ENCODE measurements at regions not wholly inside any gene's neighbourhood (a gene's known extent, or its start where the extent isn't known, plus 50 kb on each side); places are given as distances from the start of the nearest gene placed in this dataset.

DNA sequence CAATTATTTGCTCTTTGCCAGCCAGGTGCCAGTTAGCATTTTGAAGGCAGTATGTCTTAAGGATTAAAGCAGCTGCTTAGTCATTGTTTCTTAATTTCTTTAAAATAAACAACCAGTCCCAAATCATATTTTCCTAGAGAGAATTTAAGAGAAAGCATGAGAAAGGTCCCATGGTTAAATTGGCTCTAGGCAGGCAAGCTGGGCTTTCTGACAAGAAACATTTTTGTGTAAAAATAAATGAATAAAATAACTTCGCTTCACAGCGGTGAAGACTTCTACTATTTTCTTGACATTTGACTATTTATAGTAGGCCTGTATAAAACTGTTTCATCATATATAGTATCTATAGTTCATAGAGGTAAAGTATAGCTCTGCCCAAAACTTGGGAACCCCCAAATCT, 617.7 kb upstream of the C9orf72 start:
- DNase-seq, result no peak

DNA sequence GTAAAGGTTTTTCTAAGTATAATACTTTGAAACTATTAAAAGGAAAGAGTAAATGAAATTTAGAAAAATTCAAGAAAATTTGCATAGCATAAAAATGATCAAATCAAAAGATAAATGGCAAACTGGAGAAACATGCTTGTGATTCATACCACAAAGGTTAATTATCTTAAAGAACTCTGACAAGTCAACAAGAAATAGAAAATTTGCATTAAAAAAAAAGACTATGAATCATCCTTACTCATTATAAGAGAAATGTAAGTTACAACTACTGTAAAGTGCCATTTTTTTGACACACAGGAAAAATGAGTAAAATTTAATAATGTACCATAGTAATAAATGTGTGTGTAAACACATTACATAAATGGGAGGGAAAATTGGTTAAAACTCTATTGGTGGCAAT, 624.4 kb upstream of the C9orf72 start:
- DNase-seq, result no peak

DNA sequence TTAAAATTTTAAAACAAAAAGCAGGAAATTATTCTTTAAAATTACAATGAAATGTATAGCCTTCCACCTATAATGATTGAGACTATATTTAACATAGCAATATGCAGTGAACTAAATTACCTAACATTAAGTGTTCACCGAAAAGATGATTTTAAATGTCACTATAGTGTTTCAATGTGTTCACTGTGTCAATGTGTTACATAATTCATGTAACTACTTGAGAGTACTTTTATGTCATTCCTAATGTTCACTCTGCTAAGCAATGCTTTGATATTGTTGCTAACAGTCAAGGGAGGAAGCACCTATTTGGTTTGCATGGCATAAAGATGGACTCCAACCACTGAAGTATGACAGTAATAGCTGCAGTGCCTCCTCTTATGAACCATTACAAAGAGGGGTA, 629.8 kb upstream of the C9orf72 start:
- DNase-seq, result no peak

DNA sequence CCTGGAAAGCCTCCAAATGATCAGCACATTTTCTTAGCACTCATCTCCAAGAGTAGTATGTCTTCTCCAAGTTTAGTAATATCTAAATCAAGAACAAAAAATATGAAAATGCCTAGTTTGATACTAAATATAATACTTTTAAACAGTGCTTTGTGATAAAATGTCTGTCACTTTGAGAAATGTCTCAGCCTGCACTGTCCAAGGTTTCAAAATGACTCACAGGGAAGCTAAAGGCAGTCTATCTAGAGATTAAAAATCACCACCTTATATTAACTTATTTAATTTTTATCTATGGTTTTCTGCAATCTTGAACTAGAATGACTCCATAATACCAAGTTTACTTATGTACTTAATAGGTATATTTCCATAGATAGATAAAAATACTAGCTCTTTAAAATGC, 633.0 kb upstream of the C9orf72 start:
- no peak for DNase-seq

DNA sequence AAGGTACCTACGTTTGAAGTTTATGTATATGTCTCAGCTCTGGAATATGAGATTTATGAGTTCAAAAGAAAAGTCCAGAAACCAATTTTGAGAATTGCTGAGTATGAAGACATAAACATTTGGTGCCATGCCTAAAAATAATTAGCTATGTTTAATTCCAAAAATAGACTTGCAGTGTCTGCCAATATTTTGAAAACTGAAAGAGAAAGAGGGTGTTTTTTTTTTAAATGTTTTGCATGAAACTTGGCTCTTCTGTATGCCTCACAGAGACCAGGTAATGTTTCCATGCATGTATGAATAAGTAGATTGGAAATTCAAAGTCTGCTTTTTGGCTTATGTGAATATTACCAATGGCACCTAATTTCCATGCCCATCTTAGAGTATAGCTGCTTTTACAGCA, 634.4 kb upstream of the C9orf72 start:
- no peak for DNase-seq

DNA sequence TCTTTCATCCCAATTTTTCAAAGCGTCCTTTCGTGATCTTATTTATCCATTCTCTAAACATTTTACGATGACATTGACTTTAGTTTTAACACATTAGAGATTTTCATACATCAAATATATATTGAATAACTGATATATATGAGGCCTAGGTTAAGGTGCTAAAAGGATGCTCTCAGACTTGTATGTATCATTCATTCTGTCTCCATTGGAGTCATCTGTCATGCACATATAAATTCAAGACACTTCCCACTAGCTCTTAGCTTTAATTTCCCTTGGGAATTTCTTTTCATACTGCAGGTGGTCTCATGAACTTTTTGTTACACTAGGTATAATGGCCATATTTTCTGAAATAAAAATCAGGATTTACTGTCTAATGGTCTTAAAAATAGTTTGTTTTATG, 635.8 kb upstream of the C9orf72 start:
- no peak for DNase-seq

DNA sequence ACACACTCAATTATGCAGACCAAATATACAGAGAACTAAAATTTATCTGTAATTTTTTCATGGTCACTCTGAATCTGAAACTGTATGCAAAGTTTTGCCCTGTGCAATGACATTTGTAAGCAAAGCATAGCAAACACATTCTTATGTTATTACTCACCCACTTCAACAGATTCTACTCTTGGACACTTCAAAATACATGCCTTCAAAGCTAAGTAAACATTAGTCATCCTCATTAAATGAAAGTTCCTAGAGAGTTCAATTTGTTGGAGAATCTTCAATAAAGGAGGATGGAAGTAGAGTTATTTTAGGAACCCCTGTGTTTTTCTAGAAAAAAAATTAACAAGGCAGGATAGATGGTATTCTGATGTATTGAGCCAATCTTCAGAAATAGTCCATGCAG, 639.7 kb upstream of the C9orf72 start:
- DNase-seq, result no peak

DNA sequence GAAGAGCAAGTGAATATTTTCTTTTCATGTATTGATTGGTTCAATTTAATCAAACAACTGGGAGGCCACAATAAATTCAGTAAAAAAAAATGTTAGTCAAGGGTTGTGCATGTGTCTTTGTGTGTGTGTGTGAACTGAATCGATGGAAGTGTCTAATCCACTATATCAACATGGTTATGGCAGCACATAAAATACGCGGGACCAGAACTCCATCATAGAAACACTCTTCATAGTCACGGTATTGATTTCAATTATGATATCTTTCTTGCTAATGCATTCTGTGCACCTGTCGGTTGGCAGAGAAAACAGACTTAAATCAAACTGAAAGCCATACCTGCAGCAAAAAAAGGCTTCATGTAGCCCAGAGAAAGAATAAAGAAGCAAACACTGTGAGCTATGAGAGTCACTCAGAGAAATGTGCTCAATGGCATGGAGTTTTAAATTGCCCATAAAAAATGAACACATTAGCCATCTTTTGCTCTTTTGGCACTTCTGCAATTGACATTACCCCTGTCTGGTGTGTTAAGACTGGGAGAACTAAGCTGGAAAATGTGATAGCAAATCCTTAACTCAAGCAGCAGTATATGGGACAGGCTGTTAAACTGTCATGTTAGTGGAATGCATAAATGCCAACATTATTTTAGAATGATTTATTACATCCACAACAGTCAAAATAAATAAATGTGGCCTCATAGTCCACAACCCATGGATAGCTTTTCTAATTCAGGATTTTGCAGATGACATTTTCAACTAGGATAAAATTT, 642.4 kb upstream of the C9orf72 start:
- DNase-seq, result no peak

DNA sequence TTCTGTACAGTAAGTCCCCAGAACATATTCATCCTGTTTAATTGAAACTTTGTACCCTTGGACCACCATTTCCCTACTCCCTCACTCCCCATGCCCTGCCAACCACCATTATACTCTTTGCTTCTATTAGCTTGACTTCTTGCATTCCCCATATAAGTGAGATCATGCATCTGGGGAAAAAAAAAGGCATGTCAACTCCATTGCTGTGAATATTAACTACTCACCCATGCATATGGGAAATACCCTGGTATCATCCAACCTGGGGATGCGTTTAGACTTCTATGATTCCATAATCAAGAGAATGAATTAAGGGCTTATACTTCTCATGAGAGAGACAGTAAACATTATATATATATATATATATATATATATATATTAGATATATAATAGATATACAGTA, 659.4 kb upstream of the C9orf72 start:
- no peak for DNase-seq

DNA sequence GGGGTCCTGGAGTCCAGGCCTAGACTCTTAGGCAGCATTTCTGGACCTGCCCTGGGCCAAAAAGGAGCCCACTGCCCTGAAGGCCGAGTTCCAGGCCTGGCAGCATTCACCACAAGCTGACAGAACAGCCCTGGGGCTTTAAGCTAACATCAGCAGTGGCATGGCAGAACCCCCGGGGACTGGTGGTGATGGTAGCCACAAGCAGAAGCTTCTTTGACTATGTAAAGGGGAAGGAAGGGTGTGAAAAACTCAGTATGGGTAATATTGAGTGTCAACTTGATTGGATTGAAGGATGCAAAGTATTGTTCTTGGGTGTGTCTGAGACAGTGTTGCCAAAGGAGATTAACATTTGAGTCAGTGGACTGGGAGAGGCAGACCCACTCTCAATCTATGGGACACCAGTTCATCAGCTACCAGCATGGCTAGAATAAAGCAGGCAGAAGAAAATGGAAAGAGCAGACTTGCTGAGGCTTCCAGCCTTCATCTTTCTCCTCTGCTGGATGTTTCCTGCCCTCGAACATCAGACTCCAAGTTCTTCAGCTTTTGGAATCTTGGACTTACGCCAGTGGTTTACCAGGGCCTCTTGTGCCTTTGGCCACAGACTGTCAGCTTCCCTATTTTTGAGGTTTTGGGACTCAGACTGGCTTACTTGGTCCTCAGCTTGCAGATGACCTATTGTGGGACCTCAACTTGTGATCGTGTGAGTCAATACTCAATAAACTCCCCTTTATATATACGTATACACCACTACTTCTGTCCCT, 661.0 kb upstream of the C9orf72 start:
- no peak for DNase-seq

DNA sequence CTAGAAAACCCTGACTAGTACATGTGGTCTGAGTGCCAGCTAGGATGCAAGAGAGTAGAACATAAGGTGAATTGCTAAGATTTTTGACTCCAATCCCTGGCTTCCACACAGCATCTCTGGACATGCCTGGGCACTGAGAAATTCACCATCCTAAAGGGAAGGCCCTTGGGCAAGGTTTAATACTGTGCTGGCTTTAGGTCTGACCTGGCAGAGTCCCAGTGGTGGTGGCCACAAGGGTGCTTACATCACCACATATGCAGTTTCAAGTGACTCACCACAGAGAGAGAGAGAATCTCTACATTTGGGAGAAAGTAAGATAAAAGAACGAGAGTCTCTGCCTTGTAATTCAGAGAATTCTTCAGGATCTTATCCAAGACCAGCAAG, 661.6 kb upstream of the C9orf72 start:
- no peak for DNase-seq

DNA sequence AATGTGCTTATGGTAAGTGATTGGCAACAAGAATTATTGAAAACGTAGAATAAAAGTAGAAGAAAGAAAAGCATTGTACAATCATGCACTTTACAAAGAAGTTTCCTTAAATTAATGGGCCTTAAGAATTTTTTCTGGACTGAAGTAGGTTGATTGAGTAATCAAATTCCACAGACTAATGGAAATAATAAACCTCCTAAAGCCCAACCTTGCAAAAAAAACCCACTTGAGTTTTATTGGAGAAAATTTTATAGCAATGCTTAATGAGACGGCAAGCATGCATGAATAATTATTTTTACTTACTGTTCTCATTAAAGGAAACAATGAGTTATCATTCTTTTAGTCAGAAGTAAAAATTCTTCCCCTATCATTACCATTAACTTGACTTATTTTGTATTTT, 676.1 kb upstream of the C9orf72 start:
- DNase-seq, result no peak

DNA sequence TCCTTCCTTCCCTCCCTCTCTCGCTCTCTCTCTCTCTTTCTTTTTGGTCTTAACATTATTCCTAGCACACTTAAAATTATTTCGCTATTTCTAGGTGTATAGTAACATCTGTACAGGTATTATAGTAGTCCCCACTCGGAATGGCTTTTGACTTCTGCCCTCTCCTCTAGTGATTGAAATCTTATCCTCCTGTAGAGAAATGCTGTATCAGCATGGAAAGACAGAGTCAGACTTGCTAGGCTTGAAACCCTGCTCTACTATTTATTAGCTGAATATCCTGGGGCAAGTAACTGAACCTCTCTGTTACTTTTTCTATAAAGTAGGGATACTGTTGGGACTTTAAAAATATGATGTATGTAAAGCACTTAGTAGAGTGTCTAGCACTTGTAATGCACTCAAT, 681.9 kb upstream of the C9orf72 start:
- DNase-seq, result no peak

DNA sequence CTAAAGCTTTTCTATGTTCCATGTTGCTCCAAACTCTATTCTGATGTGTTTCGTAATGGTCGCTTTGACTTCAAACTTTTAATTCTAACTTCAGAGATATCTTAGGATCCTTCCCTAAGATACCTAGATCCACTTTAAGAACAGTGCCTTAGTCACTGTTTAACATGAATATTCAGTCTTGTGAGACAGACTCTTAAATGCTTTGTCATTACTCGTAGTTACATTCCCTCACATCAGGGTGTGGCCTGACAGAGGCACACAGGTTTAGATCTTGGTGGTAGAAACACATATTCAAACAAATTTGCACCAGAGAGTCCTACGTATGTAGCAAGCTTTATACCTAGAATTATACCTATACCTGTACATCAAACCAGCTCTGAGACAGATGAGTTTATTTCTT, 687.0 kb upstream of the C9orf72 start:
- no peak for DNase-seq

DNA sequence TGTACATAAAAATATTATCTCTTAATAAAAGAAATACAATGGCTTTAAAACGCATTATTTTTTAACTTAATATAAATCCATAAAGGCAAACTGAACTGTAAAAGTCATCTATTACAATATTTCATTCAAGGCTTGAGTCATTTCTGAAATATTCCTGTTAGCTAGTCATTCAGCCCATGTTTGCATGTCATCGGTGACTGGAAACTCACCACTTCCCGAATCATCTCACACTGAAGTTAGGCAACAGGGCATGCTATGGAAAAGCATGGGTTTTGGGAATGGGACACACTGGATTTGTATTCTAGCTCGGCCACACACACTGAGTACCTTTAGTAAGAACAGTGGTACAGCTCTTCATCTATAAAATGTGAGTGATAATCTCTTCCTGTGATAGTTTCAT, 691.1 kb upstream of the C9orf72 start:
- no peak for DNase-seq

DNA sequence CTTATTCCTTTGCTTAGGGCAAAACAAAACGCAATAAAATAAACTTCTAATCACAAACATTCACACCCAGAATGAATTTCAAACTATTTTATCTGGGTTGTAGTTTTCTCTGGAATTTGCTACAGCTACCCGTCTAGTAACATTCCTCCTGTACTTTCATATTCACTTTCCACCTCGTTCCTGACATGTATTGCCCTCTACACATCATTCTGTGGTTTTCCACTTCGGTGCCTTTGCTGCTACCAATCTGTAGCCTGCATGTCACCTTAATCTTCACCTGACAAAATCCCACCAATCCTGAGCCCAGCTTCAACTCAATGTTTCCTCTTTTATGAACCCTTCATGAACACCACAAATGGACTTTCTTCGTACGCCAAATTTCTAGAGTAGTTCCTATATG, 694.1 kb upstream of the C9orf72 start:
- DNase-seq, result no peak

DNA sequence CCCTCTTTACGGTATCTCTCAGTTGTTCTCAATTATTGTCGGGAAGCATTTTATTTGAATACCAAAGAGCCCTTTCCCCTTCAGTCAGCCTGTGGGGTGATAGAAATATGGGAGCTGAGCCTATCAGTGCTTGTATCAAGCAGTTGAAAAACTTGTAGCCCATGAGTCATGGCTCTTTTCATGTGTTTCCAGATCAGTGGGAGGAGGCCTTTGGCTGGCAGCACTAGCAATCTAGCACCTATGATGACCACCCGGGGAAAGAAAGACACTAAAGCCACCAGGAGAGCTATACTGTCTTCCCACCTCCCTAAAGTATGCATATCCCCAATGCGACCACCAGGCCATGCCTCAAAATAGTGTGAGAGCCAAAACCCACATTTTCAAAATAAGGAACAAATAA, 696.9 kb upstream of the C9orf72 start:
- DNase-seq, result no peak

DNA sequence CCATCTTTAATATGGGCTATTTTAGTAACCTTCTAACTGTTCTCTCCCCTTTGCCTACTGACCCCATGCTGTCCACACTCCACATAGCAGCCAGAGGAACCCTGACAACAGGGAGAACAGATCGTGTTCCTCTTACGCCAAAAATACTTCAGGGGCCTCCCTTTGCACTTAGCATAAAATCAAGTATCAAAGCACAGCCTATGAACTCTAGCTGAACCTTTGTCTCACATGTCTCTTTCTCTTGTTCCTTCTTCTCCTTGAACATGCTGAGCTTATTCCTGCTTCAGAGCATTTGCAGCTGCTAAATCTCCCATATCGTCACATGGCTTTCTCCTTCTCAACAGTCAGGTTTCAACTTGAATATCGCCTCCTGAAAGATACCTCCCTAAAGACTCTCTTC, 698.8 kb upstream of the C9orf72 start:
- DNase-seq, result no peak

DNA sequence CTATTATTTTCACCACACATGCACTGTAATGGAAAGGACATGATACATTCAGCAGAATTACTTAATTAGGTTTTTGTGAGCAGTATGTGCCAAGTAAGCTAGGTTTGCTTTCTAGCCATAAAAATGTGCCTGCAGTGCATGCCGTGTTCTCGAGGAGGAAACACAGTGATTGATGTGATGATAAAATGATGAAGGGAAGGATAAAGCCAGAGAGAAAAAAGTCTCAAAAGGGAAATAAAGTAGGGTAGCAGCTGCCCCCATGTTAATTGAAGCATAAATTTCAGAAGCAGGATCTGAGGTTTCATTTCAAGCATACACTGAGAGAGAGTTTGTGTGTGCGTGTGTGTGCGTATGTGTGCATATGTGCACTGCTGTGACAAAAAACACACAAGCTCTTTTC, 714.2 kb upstream of the C9orf72 start:
- no peak for DNase-seq

DNA sequence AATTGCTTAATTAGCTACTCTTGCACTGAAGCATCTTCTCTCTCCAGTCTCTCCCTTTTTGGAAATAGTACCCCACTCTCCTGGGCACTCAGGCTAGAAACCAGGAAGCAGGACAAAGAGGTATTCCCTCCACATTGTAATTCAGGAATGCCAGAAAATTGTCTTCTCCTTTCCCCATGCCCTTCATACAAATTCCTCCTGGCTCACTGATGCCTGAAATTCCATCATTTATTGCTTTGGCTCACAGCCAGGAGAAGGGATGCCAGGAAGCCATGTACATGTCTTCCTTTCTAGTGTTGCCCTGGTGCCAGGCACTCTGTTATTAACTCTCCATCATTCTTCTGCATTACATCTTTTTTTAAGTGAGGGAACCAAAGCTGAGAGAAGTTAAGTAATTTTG, 716.5 kb upstream of the C9orf72 start:
- no peak for DNase-seq

DNA sequence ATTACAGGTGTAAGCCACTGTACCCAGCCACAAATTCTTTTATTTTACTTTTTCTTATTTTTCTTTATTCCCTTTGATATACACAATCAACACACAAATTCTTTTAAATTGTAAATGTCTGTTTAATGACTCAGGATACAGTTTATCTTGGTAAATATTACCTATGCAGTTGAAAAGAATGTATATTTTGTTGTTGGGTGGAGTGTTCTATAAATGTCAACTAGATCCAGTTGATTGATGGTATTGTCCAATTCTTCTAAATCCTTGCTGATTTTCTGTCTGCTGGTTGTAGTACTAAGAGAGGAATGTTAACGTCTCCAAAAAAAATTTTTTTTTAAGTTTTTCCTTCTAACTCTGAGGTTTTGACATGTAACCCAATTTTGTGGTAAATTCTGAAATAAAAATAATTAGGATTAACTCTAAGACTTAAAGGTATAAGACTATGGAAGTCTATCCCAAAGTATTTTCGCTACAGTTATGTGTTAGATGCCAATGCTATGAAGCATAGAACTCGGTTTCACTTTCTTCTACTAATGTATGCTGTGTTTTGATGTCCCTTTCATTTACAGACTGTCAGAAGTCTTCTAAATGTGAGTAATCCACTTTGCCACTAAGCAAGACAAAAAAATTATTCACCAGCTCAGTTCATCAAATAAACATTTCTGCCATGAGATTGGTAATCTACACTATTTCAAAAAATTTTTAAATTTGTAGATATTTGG, 720.2 kb upstream of the C9orf72 start:
- no peak for DNase-seq

DNA sequence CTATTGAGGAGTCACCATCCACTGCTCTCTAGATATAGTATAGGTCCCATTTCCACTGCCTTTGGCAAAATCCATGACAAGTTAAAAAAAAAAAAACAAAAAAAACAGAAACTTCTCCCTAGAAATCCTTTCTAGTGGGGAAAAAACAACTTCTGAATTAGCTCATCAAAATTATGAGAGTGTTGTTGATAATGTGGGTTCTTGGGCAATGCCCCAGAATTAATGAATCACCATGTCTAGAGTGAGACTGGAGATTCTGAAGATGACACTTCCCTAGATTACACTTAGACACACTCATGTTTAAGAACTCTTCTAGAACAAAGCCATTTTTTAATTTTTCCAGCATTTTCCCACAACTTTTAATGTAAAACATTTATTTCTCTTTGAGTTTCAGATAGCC, 728.0 kb upstream of the C9orf72 start:
- DNase-seq, result no peak

DNA sequence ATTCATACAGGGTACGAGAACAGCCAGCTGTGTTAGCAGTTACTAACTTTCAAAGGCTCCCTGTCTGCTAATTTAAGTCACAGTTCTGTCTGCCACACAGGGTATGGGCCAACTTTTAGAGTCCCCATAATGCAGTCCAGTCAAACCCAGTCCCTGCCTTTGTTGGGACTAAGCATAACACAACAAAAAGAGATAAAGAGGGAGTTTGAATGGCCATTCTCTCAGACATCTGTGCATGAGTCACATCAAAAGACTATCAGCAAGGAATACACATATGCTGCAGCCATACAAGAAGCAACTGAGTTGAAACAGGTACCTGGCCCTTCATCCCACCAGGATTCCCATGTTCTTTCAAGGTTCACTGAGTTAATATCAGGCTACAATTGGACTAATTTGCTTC, 744.5 kb upstream of the C9orf72 start:
- DNase-seq, result peak in 1 of 51 donors; percentile 41
